HEK293T (cell line): ENCODE measurements at regions not wholly inside any gene's neighbourhood (a gene's known extent, or its start where the extent isn't known, plus 50 kb on each side); places are given as distances from the start of the nearest gene placed in this dataset.

Source experiments
- CTCF ChIA-PET: fragments of 350-600 bp; formaldehyde crosslinking; extraction: SDS; loops from one replicate; lab custom pipeline; 2021; ENCODE audit warnings: antibody characterized with exemption, inconsistent platforms; lab: Yijun Ruan, JAX
- POLR2A ChIA-PET: fragments of 350-600 bp; formaldehyde crosslinking; extraction: SDS; loops from one replicate; lab custom pipeline; 2020; ENCODE audit warnings: antibody characterized with exemption, inconsistent platforms; lab: Yijun Ruan, JAX
- DNase-seq: peaks from one replicate; pipeline ENCODE4 v3.0.0; 2012; ENCODE audit warnings: mixed read lengths; ENCODE audit errors: extremely low spot score
- ARNT ChIP-seq: fragments of 450-650 bp; IDR thresholded peaks from 2 replicates; pipeline ENCODE4 v1.6.1; 2017; ENCODE audit warnings: mild to moderate bottlenecking
- BHLHE40 ChIP-seq: fragments of 450-650 bp; IDR thresholded peaks from 2 replicates; pipeline ENCODE4 v1.6.1; 2016; ENCODE audit warnings: mild to moderate bottlenecking, moderate library complexity, borderline replicate concordance
- CTBP1 ChIP-seq: fragments of 450-650 bp; IDR thresholded peaks from 2 replicates; pipeline ENCODE4 v1.6.1; 2016; ENCODE audit warnings: borderline replicate concordance
- ELF4 ChIP-seq: fragments of 450-650 bp; IDR thresholded peaks from 2 replicates; pipeline ENCODE4 v1.6.1; 2017; ENCODE audit warnings: antibody characterized with exemption
- FOXA1 ChIP-seq: fragments of 450-650 bp; IDR thresholded peaks from 2 replicates; pipeline ENCODE4 v1.6.1; 2016; ENCODE audit warnings: mild to moderate bottlenecking
- FOXK2 ChIP-seq: fragments of 450-650 bp; IDR thresholded peaks from 2 replicates; pipeline ENCODE4 v1.6.1; 2016; ENCODE audit warnings: mild to moderate bottlenecking
- FOXM1 ChIP-seq: fragments of 450-650 bp; IDR thresholded peaks from 2 replicates; pipeline ENCODE4 v1.6.1; 2017; ENCODE audit warnings: mild to moderate bottlenecking, borderline replicate concordance
- HDGF ChIP-seq: fragments of 450-650 bp; IDR thresholded peaks from 2 replicates; pipeline ENCODE4 v1.6.1; 2017; ENCODE audit warnings: antibody characterized with exemption, borderline replicate concordance
- L3MBTL2 ChIP-seq: fragments of 450-650 bp; conservative IDR thresholded peaks from 2 replicates; pipeline ENCODE4 v1.6.1; 2016; ENCODE audit warnings: mild to moderate bottlenecking
- LEF1 ChIP-seq: fragments of 450-650 bp; IDR thresholded peaks from 2 replicates; pipeline ENCODE4 v1.6.1; 2017; ENCODE audit warnings: mild to moderate bottlenecking, borderline replicate concordance
- NFRKB ChIP-seq: fragments of 450-650 bp; IDR thresholded peaks from 2 replicates; pipeline ENCODE4 v1.6.1; 2016; ENCODE audit warnings: mild to moderate bottlenecking, moderate library complexity
- PKNOX1 ChIP-seq: fragments of 450-650 bp; IDR thresholded peaks from 2 replicates; pipeline ENCODE4 v1.6.1; 2016
- SP1 ChIP-seq: fragments of 450-650 bp; IDR thresholded peaks from 2 replicates; pipeline ENCODE4 v1.6.1; 2017
- SUZ12 ChIP-seq: fragments of 450-650 bp; IDR thresholded peaks from 2 replicates; pipeline ENCODE4 v1.6.1; 2016; ENCODE audit warnings: mild to moderate bottlenecking
- TARDBP ChIP-seq: fragments of 450-650 bp; IDR thresholded peaks from 2 replicates; pipeline ENCODE4 v1.6.1; 2016
- ZNF384 ChIP-seq: fragments of 450-650 bp; IDR thresholded peaks from 2 replicates; pipeline ENCODE4 v1.6.1; 2016

GRCh38 chr2:51667679-51668078, 635.7 kb upstream of the NRXN1 start:
- TF ChIP-seq PKNOX1 (no peak), ARNT (no peak), L3MBTL2 (no peak), FOXM1 (no peak), FOXA1 (no peak), SP1 (no peak), BHLHE40 (no peak), FOXK2 (no peak), SUZ12 (no peak), TARDBP (no peak), NFRKB (no peak), HDGF (no peak), CTBP1 (no peak), ZNF384 (no peak), ELF4 (no peak), LEF1 (no peak)
- no peak for DNase-seq
- ChIA-PET POLR2A (no interaction called here), CTCF (no interaction called here)

DNA sequence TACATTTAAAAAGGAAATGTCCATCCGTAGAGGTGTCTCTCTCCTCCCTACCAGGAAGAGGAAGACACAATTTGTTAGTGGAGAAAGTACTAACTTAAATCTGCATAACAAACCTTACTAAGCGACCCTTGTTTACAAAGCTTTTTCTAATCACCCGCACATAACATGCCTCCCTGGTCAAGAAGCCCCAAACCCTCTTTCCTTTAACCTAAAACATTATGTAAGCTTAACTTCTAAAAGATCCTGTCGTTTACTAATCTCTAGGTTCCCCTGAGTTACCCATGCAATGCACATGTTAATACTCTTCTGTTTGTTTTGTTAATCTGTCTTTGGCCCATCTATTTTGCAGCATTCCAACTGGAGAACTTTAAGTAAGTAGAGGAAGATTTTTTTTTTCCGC, 630.3 kb upstream of the NRXN1 start:
- no peak for DNase-seq
- no peak for TF ChIP-seq SP1
- no peak for TF ChIP-seq ELF4
- TF ChIP-seq FOXA1, result no peak
- TF ChIP-seq ARNT, result no peak
- TF ChIP-seq LEF1, result no peak
- no peak for TF ChIP-seq BHLHE40
- no peak for TF ChIP-seq PKNOX1
- TF ChIP-seq SUZ12, result no peak
- TF ChIP-seq NFRKB, result no peak
- no peak for TF ChIP-seq HDGF
- ChIA-PET CTCF (no interaction called here), POLR2A (no interaction called here)

- ChIA-PET POLR2A (no interaction called here), CTCF (no interaction called here)
- no peak for DNase-seq
- TF ChIP-seq HDGF (no peak), BHLHE40 (no peak), TARDBP (no peak), ARNT (no peak), ELF4 (no peak), NFRKB (no peak), PKNOX1 (no peak), FOXM1 (no peak), CTBP1 (no peak)
Measured at GRCh38 chr2:51657849-51658248, 625.9 kb upstream of the NRXN1 start.

- TF ChIP-seq FOXA1 (no peak), PKNOX1 (no peak), HDGF (no peak), FOXM1 (no peak), FOXK2 (no peak), ARNT (no peak), SUZ12 (no peak), SP1 (no peak), CTBP1 (no peak), ZNF384 (no peak), ELF4 (no peak), L3MBTL2 (no peak), TARDBP (no peak), LEF1 (no peak), NFRKB (no peak), BHLHE40 (no peak)
- ChIA-PET POLR2A (no interaction called here), CTCF (no interaction called here)
- no peak for DNase-seq
Measured at GRCh38 chr2:51650769-51651168, 618.8 kb upstream of the NRXN1 start.

GRCh38 chr2:51649366-51649765, 617.4 kb upstream of the NRXN1 start:
- TF ChIP-seq TARDBP (no peak), LEF1 (no peak), L3MBTL2 (no peak), NFRKB (no peak), BHLHE40 (no peak), FOXM1 (no peak), ARNT (no peak), HDGF (no peak), ZNF384 (no peak), SUZ12 (no peak), FOXK2 (no peak), SP1 (no peak), FOXA1 (no peak), PKNOX1 (no peak)
- CTCF ChIA-PET, result no interaction called here
- POLR2A ChIA-PET, result no interaction called here
- DNase-seq, result no peak

DNA sequence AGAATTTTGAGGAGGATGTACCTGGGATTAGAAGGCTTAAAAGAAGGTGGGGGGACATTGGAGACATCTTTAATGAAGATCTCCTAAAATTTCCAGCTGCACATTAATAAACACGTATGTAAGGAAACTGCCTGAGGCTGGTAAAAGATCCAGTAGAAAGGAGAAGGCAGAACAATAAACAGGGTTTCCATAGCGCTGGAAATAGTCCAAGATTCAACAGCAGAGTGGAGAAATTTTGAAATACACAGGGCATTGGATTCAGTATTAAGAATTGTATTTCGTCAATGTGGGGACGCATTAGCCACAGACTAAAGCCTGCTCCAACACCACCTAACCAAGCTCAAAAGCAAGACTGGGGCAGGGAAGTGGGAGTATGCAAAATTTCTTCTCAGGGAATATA, 606.9 kb upstream of the NRXN1 start:
- DNase-seq, result no peak
- TF ChIP-seq LEF1 (no peak), FOXK2 (no peak), BHLHE40 (no peak), SP1 (no peak), NFRKB (no peak), SUZ12 (no peak), TARDBP (no peak), ARNT (no peak), CTBP1 (no peak), FOXA1 (no peak), HDGF (no peak), ELF4 (no peak), ZNF384 (no peak), L3MBTL2 (no peak), PKNOX1 (no peak), FOXM1 (no peak)
- ChIA-PET POLR2A (no interaction called here), CTCF (no interaction called here)
